ENCODE measurements at regions not wholly inside any gene's neighbourhood (a gene's known extent, or its start where the extent isn't known, plus 50 kb on each side); places are given as distances from the start of the nearest gene placed in this dataset.
A peak's percentile ranks its signal among the peaks of the same experiment; 100 is the strongest.
"Not testable (repeated sequence)": the region's sequence is repeated elsewhere in the genome, so short reads cannot be mapped to it uniquely, and the experiment has no call there.

GRCh38 chr3:67064105-67064504 lies 66.0 kb downstream of the KBTBD8 start:
- no peaks in the 10 kb centered on the region for H3K4me1 Mint-ChIP-seq (ENCODE audit: low read depth)
- intact Hi-C loops (cut with micrococcal nuclease) = no loop called here
- no peaks in the 10 kb centered on the region for H3K9me3 Mint-ChIP-seq
- no peak overlapping the region for H3K4me3 Mint-ChIP-seq (ENCODE audit: low read depth)
- no peak overlapping the region for H3K27ac Mint-ChIP-seq
- H3K27me3 Mint-ChIP-seq (ENCODE audit: low read depth) = peaks cover 3% of the 10 kb centered on the region
- no peaks in the 10 kb centered on the region for H3K36me3 Mint-ChIP-seq (ENCODE audit: low read depth)
- DNase-seq (ENCODE audit: low spot score) = no peak

- Mint-ChIP-seq H3K4me1 (ENCODE audit: low read depth) (no peaks in the 10 kb centered on the region), H3K9me3 (no peaks in the 10 kb centered on the region), H3K4me3 (ENCODE audit: low read depth) (no peak overlapping the region), H3K27me3 (ENCODE audit: low read depth) (peaks cover 1% of the 10 kb centered on the region), H3K36me3 (ENCODE audit: low read depth) (no peaks in the 10 kb centered on the region), H3K27ac (no peak overlapping the region)
- intact Hi-C loops (cut with micrococcal nuclease) = no loop called here
- DNase-seq (ENCODE audit: low spot score) = no peak
Measured at GRCh38 chr3:67067251-67067650, 69.1 kb downstream of the KBTBD8 start.

- intact Hi-C loops (cut with micrococcal nuclease); H3K27me3 Mint-ChIP-seq (ENCODE audit: low read depth); H3K4me1 Mint-ChIP-seq (ENCODE audit: low read depth); H3K9me3 Mint-ChIP-seq; DNase-seq (ENCODE audit: low spot score); H3K27ac Mint-ChIP-seq; H3K36me3 Mint-ChIP-seq (ENCODE audit: low read depth); H3K4me3 Mint-ChIP-seq (ENCODE audit: low read depth): not testable (repeated sequence)
Measured at GRCh38 chr3:67072640-67073039, 74.5 kb downstream of the KBTBD8 start.

DNA sequence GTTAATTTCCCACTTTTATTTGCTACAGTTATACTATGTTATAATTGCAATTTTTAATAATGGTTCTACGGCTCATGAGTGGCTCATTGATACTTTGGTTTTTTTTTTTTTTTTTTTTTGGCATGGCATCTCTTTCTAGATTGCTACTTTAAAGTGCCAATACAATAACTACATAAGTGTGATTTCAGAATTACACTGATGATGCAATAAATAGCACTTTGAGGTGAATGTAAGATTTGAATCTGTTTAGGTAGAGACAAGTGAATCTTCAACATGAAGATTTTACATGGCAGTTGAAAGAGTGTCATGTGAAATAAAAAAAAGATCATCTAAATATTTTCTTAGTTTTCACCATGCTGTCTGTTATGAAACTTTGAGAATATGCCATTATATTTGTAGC lies 75.7 kb downstream of the KBTBD8 start:
- DNase-seq (ENCODE audit: low spot score) = no peak
- intact Hi-C loops (cut with micrococcal nuclease) = no loop called here
- no peaks in the 10 kb centered on the region for H3K36me3 Mint-ChIP-seq (ENCODE audit: low read depth)

GRCh38 chr3:67075295-67075694 lies 77.2 kb downstream of the KBTBD8 start:
- DNase-seq (ENCODE audit: low spot score) = no peak
- H3K4me1 Mint-ChIP-seq (ENCODE audit: low read depth) = no peaks in the 10 kb centered on the region
- intact Hi-C loops (cut with micrococcal nuclease) = no loop called here
- no peak overlapping the region for H3K4me3 Mint-ChIP-seq (ENCODE audit: low read depth)
- no peaks in the 10 kb centered on the region for H3K36me3 Mint-ChIP-seq (ENCODE audit: low read depth)
- H3K27ac Mint-ChIP-seq = no peak overlapping the region
- H3K27me3 Mint-ChIP-seq (ENCODE audit: low read depth) = no peaks in the 10 kb centered on the region
- peaks cover 4% of the 10 kb centered on the region for H3K9me3 Mint-ChIP-seq

More for the DNA sequence above, 75.7 kb downstream of the KBTBD8 start:
- Mint-ChIP-seq H3K4me3 (ENCODE audit: low read depth) (no peak overlapping the region), H3K27me3 (ENCODE audit: low read depth) (no peaks in the 10 kb centered on the region), H3K9me3 (no peaks in the 10 kb centered on the region), H3K4me1 (ENCODE audit: low read depth) (no peaks in the 10 kb centered on the region), H3K27ac (no peak overlapping the region)

DNA sequence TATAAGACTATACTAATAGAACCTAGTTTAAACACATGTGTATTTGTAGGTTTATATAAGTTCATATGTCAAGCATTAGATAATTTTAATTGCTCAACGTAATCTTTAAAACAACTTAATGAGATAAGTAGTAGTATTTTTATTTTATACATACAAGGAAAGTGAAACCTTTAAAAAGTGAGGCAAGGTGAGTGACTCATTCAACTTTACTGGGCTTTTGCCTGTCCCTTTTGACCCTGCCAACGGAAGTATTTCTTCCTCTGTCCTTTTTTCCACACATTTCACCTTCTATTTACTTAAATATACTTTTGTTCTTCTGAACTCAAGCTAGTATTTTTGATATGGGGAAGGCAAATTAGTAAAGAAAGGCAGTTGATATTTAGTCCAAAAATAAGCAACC lies 78.5 kb downstream of the KBTBD8 start:
- no peaks in the 10 kb centered on the region for H3K36me3 Mint-ChIP-seq (ENCODE audit: low read depth)
- peaks cover 4% of the 10 kb centered on the region for H3K9me3 Mint-ChIP-seq
- no peak overlapping the region for H3K27ac Mint-ChIP-seq
- H3K4me1 Mint-ChIP-seq (ENCODE audit: low read depth) = no peaks in the 10 kb centered on the region
- intact Hi-C loops (cut with micrococcal nuclease) = no loop called here
- no peak overlapping the region for H3K4me3 Mint-ChIP-seq (ENCODE audit: low read depth)
- no peaks in the 10 kb centered on the region for H3K27me3 Mint-ChIP-seq (ENCODE audit: low read depth)
- no peak for DNase-seq (ENCODE audit: low spot score)

GRCh38 chr3:67077656-67078055 lies 79.5 kb downstream of the KBTBD8 start:
- peaks cover 13% of the 10 kb centered on the region for H3K9me3 Mint-ChIP-seq
- peaks cover 6% of the 10 kb centered on the region for H3K36me3 Mint-ChIP-seq (ENCODE audit: low read depth)
- no peaks in the 10 kb centered on the region for H3K27me3 Mint-ChIP-seq (ENCODE audit: low read depth)
- H3K4me1 Mint-ChIP-seq (ENCODE audit: low read depth) = peaks cover 6% of the 10 kb centered on the region
- intact Hi-C loops (cut with micrococcal nuclease) = no loop called here
- no peak for DNase-seq (ENCODE audit: low spot score)
- no peak overlapping the region for H3K27ac Mint-ChIP-seq
- no peak overlapping the region for H3K4me3 Mint-ChIP-seq (ENCODE audit: low read depth)

- Mint-ChIP-seq H3K4me1 (ENCODE audit: low read depth) (peaks cover 20% of the 10 kb centered on the region), H3K36me3 (ENCODE audit: low read depth) (peaks cover 21% of the 10 kb centered on the region), H3K27me3 (ENCODE audit: low read depth) (peaks cover 3% of the 10 kb centered on the region), H3K27ac (peak overlapping the region; percentile 13), H3K4me3 (ENCODE audit: low read depth) (no peak overlapping the region), H3K9me3 (peaks cover 53% of the 10 kb centered on the region)
- intact Hi-C loops (cut with micrococcal nuclease) = loop anchor here (1.0 to 10.0 kb wide), 3 partner anchors 84 to 572 kb away; partner anchors contain the start of genes KBTBD8 and SUCLG2
- DNase-seq (ENCODE audit: low spot score) = no peak
Measured at GRCh38 chr3:67082533-67083024, 84.5 kb downstream of the KBTBD8 start.

GRCh38 chr3:67083277-67083676 lies 85.2 kb downstream of the KBTBD8 start:
- peak overlapping the region; percentile 55 for H3K27ac Mint-ChIP-seq
- H3K36me3 Mint-ChIP-seq (ENCODE audit: low read depth) = peaks cover 21% of the 10 kb centered on the region
- H3K27me3 Mint-ChIP-seq (ENCODE audit: low read depth) = peaks cover 3% of the 10 kb centered on the region
- H3K4me3 Mint-ChIP-seq (ENCODE audit: low read depth) = no peak overlapping the region
- H3K9me3 Mint-ChIP-seq = peaks cover 53% of the 10 kb centered on the region
- peaks cover 20% of the 10 kb centered on the region for H3K4me1 Mint-ChIP-seq (ENCODE audit: low read depth)
- peak; percentile 28 for DNase-seq (ENCODE audit: low spot score)
- intact Hi-C loops (cut with micrococcal nuclease) = loop anchor here (1.0 to 10.0 kb wide), 3 partner anchors 85 to 572 kb away; partner anchors contain the start of genes KBTBD8 and SUCLG2

- intact Hi-C loops (cut with micrococcal nuclease) = loop anchor here (10.0 kb wide), 1 partner anchor 567 kb away; the partner anchor contains the start of gene SUCLG2
- Mint-ChIP-seq H3K9me3 (peaks cover 45% of the 10 kb centered on the region), H3K4me1 (ENCODE audit: low read depth) (peaks cover 16% of the 10 kb centered on the region), H3K36me3 (ENCODE audit: low read depth) (peaks cover 14% of the 10 kb centered on the region), H3K27me3 (ENCODE audit: low read depth) (peaks cover 3% of the 10 kb centered on the region), H3K4me3 (ENCODE audit: low read depth) (no peak overlapping the region), H3K27ac (no peak overlapping the region)
- no peak for DNase-seq (ENCODE audit: low spot score)
Measured at GRCh38 chr3:67087788-67088187, 89.7 kb downstream of the KBTBD8 start.

DNA sequence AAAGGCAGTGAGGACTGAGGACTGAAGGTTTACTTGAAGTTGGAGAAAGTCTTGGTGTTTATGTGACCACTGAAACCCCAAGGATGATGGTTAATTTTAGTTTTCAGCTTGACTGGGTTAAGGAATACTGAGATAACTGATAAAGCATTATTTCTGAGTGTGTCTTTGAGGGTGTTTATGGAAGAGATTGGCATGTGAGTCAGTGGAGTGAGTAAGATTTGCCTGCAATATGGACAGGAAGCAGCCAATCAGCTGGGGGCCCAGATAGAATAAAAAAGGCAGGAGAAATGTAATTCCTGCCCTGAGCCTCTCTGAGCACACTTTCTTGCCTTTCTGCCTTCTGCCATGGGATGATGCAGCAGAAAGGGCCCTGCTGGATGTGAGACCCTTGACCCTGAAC lies 92.4 kb downstream of the KBTBD8 start:
- Mint-ChIP-seq H3K4me1 (ENCODE audit: low read depth) (peaks cover 2% of the 10 kb centered on the region), H3K27me3 (ENCODE audit: low read depth) (peaks cover 4% of the 10 kb centered on the region), H3K9me3 (peaks cover 23% of the 10 kb centered on the region), H3K36me3 (ENCODE audit: low read depth) (no peaks in the 10 kb centered on the region), H3K4me3 (ENCODE audit: low read depth) (no peak overlapping the region), H3K27ac (no peak overlapping the region)
- DNase-seq (ENCODE audit: low spot score) = no peak
- intact Hi-C loops (cut with micrococcal nuclease) = no loop called here

GRCh38 chr3:67093305-67093704 lies 95.2 kb downstream of the KBTBD8 start:
- Mint-ChIP-seq H3K9me3 (peaks cover 6% of the 10 kb centered on the region), H3K4me3 (ENCODE audit: low read depth) (no peak overlapping the region), H3K27ac (no peak overlapping the region), H3K36me3 (ENCODE audit: low read depth) (no peaks in the 10 kb centered on the region), H3K27me3 (ENCODE audit: low read depth) (peaks cover 8% of the 10 kb centered on the region), H3K4me1 (ENCODE audit: low read depth) (peaks cover 2% of the 10 kb centered on the region)
- DNase-seq (ENCODE audit: low spot score) = no peak
- intact Hi-C loops (cut with micrococcal nuclease) = no loop called here

GRCh38 chr3:67094167-67094566 lies 96.1 kb downstream of the KBTBD8 start:
- Mint-ChIP-seq H3K4me3 (ENCODE audit: low read depth) (no peak overlapping the region), H3K27me3 (ENCODE audit: low read depth) (peaks cover 8% of the 10 kb centered on the region), H3K9me3 (no peaks in the 10 kb centered on the region), H3K27ac (no peak overlapping the region), H3K4me1 (ENCODE audit: low read depth) (peaks cover 2% of the 10 kb centered on the region), H3K36me3 (ENCODE audit: low read depth) (no peaks in the 10 kb centered on the region)
- DNase-seq (ENCODE audit: low spot score) = no peak
- intact Hi-C loops (cut with micrococcal nuclease) = no loop called here

- H3K4me1 Mint-ChIP-seq (ENCODE audit: low read depth) = peaks cover 2% of the 10 kb centered on the region
- no peak for DNase-seq (ENCODE audit: low spot score)
- intact Hi-C loops (cut with micrococcal nuclease) = no loop called here
Measured at GRCh38 chr3:67094774-67095173, 96.7 kb downstream of the KBTBD8 start.

More at GRCh38 chr3:67094774-67095173, 96.7 kb downstream of the KBTBD8 start:
- no peak overlapping the region for H3K27ac Mint-ChIP-seq
- H3K36me3 Mint-ChIP-seq (ENCODE audit: low read depth) = no peaks in the 10 kb centered on the region
- no peaks in the 10 kb centered on the region for H3K9me3 Mint-ChIP-seq
- peaks cover 8% of the 10 kb centered on the region for H3K27me3 Mint-ChIP-seq (ENCODE audit: low read depth)
- no peak overlapping the region for H3K4me3 Mint-ChIP-seq (ENCODE audit: low read depth)

All from activated T-helper 2 cell treated with anti-CD3 and anti-CD28 coated beads, Interferon-gamma antibody, Interleukin-2, Interleukin-4, amounts not matched to agents 10 μg/mL and 5 μg/mL and 100 μg/mL, durations not matched to agents 14 hours and 24 hours and 36 hours (primary cell).